CD4-positive, alpha-beta T cell treated with Interferon alpha-2 for 1 hour (primary cell): ENCODE measurements at regions not wholly inside any gene's neighbourhood (a gene's known extent, or its start where the extent isn't known, plus 50 kb on each side); places are given as distances from the start of the nearest gene placed in this dataset.

Source experiments
- DNase-seq, 2 donors: peaks; one replicate each; pipeline ENCODE4 v3.0.0-alpha.2; 2020 to 2022

DNA sequence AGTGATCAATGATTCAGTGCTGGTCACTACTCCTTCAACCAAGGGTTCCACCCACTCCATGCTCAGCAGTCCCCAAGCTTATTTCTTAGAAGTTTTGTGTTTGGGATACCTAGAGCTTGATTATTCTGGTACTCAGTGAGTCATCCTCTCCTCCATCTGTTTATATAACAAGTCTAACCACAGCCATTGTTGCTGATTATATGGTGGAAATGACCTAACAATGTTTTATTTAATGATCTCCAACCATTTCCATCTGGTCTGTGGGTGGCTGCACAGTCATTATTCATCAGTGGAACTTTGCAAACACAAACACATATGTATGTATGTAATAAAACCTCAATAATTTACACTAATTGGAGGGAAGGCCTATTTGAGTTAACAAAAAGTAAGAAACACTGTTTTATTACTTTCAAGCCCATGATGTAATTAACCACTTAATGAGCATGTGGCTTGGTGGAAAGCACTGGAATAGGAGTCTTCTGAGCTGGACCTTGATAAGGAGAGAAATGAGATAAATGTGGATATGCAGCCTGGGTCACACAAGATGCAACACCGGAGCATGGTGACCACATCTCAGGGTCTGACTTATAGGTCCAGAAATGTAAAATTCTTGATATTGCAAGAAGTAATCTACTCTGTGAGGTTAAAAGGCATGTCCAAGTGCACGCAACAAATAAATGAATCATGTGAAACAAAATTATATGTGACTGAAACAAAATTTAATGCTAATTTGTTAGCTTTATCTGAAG lies 99.0 kb upstream of the WLS start:
- no peak for DNase-seq

DNA sequence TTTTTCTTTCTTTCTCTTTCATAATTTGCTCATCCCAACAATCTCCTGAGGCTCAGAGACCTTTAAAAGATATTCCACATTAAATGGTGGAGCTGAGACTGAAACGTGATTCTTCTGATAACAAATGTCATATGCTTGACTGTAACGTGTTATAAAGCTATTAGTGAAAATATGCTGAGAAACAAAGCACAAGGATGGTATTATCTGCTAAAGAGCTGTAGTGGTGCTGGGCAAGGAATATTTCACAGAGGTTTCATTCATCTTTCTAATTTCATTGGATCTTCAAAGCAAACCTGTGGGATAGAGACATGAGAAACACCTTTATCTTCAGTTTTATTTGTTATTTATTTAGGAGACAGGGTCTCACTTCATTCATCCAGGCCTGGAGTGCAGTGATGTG lies 98.1 kb upstream of the WLS start:
- no peak for DNase-seq

DNA sequence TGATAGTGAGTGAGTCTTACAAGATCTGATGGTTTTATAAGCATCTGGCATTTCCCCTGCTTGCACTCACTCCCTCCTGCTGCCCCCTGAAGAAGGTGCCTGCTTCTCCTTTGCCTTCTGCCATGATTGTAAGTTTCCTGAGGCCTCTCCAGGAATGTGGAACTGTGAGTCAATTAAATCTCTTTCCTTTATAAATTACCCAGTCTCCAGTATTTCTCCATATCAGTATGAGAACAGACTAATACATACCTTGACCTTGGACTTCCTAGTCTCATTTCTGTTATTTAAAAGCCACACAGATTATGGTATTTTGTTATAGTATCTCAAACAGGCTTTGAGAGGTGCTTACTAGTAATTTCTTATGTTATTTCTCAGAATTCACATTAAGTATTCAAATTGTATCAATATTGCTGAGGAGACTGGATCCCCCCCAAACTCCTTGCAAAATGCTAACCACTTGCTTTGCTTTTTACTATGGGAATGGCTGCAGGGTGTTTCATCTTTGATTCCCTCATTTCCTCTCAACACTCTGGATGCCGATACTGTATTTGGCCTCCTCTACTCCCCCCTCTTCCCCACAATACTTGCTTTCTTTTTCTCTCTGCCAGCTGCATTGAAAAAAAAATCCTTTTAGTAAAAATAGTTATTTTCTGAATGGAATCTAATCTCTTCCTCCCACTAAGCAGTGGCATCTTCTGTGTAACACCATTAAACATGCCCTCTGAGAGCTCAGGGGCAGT lies 96.9 kb upstream of the WLS start:
- DNase-seq, result no peak

DNA sequence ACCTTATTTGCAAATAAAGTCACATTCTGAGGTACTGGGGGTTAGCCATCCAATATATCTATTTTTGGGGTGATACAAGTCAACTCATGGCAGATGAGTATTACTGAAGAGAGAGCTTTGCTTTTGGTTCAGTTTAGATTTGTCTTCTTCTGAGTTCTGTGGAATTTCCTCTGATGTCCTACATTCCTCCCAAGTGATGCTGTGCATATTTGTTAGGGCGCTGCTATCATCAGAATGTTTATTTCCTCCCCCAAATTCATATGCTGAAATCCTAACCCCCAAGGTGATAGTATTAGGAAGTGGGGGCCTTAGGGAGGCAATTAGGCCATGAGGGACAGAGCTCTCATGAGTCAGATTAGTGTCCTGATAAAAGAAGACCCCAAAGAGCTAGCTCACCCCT lies 96.2 kb upstream of the WLS start:
- DNase-seq, result no peak

DNA sequence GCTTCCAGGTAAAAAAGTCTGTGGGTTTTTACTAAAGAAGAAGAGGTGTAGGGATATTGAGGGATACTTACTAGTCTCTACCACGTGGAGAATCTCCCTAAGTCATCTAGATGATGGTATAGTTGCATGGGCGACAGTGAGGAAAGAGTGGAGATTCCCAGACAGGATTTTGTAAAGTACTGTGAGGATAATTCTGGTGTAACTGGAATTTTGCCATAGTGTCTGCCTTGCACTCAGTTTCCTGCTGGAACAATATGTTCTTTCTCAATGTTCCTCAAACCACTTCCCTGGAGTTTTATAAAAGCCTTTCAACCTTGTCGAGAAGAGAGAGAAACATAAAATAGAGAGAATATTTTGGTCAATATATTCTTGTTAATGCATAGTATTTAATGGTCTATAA lies 95.1 kb upstream of the WLS start:
- DNase-seq, result no peak

DNA sequence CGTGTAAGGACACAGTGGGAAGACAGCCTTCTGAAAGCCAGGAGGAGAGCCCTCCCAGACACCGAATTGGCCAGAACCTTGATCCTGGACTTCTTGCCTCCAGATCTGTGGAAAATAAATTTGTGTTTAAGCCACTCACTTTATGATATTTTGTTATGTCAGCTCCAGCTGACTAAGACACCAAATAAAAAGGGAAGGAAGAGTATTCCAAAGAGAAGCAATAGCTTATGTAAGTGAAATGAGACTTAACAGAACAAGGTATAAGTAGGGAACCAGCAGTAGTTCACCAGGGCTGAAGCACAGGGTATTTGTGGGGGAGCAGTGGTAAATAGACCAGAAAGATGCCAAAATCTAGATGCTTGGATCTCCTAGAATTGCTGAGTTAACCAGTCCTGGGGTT lies 94.2 kb upstream of the WLS start:
- DNase-seq, result no peak

DNA sequence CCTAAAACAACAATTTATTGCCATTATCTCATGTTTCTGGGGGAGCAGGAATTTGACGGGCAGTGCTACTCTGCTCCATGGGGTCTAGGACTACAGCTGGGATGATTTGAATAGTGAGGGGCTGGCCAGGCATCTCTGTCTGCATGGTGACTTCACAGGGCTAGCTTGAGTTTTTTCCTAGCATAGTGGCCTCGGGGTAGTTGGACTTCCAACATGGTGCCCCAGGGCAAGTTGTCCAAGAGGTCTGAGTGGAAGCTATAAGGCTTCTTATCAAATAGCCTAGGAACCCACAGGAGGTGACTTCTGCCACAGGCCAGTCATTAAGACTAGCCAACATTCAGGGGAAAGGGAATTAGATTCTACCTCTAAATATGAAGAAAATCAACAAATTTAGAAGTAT lies 92.0 kb upstream of the WLS start:
- DNase-seq, result no peak

DNA sequence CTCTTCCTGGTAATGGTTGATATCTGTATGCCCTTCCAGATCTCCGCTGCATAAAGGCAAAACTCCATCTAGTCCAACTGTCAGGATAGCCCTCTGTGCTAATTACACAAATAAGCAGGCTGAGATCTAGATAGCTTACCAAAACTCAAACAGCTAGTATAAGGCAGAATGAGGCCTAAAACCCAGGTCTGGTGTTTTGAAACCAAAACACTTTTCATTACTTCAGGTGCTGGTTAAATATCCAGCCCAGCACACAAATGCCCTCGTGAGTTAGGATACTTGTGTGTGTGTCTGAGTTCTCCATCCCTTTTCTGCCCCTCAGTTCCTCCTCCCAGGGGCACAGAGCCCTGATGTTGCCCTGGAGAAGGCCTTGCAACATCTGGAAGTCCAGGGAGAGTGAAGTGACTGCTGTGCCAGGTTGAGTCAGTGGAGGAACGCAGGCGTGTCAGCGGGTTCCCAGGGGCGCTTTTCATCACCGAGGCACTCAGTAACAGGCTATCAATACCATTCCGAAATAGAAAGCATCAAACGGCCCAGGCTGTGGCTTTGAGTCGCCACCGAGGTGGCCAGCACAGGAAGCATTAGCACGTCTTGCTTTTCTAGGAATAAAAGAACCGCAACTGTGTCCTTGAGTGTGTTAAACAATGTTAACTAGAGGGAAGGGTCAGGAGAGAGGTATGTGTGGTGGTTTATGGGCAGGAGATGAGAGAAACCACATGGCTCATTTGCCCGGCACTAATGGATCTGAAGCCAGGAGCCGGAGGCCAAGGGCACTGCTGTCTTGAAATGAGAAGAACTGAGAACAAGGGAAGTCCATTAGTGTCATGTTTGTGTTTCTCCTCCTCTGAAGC lies 90.7 kb upstream of the WLS start:
- no peak for DNase-seq

DNA sequence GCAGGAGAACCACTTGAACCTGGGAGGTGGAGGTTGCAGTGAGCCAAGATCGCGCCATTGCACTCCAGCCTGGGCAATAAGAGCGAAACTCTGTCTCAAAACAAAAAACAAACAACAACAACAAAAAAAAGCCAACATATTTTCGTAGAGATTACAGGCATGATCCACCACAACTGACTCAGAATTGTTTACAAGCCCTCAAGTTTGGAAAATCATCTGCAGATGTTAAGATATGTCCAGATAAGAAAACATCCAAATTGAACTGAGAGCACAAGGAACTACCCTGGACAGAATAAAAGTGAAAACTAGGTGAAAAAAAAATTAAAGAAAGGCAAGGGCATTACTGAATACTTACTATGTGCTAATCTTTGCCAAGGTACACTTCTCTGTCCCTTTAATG lies 89.8 kb upstream of the WLS start:
- DNase-seq, result no peak

DNA sequence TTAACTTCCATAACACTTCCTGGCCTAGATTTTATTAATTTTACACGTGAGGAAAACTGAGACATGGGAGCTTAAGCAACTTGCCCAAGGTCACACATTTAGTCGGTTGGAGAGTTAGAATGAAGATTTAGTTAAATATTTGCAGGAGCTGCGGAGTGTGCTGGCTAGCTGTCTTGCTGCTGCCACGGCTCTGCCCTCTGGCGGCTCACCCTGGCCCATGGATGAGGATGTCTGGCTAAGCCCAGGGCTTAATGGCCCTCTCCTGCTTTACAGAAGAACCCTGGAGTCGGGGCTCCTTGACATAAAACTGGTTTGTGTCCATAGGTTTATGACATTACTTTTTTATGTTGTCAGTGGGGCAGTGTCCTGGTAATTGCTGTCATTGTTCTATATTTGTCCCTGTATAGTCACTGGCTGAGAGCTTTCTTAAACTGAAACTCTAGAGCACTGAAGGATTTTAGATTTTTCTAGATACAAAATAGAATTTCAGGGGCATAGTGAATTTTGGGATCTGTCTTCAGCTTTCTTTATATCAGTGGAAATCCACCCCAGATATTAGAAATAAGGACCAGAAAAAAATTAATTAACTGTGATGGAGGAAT lies 88.9 kb upstream of the WLS start:
- DNase-seq, result no peak

DNA sequence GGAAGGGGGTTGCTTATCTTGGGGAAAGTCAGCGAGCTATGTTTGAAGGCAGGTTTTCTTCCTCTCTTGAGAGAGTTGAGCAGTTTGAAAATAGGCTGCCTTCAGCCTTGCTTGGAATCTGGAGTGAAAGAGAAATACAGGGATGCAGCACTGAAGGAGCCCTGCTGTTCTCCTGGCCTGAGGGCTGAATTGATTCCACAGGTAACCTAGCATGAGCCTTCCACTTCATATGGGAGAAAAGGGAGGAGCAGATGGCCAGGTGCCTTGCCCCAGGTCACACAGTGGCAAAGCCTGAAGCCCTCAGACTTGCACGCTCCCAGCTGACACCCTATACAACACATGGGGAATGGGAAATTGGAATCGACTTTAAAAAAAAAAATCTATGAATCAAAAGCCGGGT lies 88.0 kb upstream of the WLS start:
- DNase-seq, result no peak

DNA sequence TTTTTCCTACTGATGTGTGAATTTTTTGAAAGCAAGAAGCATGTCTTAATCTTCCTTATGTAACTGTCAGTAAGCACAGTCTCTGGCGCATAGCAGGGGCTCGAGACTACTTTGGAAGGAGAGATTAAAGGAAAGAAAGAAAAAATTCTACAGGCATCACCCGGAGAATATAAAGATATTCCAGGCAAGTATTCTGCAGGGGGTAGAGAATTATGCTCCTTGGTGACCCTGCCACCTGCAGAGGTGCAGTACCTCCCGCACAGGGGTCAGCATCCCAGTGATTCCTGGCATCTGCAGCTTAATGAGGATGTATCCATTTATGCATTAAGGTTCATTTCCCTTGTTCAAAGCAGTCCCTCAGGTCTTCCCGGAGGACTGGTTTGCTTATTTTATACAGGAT lies 87.6 kb upstream of the WLS start:
- DNase-seq, result no peak

DNA sequence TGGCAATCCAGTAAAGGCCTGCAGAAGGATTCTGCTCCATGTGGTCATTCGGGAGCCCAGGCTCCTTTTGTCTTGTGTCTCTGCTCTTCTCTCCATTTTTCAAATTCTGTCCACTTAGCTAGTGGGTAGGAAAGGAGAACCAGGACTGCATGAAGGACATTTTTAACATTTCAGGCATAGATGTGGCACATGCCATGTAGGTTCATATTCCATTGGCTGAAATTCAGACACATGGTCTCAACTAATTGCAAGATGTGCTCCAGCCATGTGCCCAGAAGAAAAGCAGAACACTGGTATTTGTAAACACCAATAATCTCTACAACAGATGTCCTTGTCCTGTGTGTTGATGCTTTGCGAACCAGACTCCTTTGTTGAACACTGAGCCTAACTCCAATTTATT lies 85.2 kb upstream of the WLS start:
- no peak for DNase-seq

DNA sequence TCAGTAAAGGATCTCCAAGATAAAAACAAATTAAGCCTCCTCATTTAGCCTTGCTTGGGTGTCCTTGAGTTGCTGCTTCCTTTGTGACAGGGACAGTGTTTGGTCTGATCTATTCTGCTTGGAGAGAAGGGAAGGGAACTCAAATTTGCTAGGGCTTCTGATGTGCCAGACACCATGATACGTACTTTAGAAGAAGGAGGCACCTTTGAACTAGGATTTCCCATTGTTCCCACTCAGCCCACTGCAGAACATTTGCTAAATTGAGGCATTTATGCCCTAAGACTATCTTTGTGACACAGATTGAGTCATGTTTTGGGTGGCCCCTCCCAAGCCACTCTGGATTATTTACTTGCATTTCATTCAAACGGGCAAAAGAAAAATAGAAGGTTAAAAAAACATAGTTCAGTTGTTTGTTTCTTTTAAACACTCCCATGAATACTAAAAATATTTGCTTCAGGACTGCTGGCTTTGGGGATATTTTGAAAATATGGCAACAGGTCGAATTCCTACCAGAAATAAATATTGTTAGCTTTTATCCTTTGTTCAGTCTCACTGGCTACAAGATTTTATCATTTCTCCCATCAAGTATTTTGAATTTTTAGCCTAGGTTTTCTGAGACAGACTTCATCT lies 81.9 kb upstream of the WLS start:
- DNase-seq, result no peak

DNA sequence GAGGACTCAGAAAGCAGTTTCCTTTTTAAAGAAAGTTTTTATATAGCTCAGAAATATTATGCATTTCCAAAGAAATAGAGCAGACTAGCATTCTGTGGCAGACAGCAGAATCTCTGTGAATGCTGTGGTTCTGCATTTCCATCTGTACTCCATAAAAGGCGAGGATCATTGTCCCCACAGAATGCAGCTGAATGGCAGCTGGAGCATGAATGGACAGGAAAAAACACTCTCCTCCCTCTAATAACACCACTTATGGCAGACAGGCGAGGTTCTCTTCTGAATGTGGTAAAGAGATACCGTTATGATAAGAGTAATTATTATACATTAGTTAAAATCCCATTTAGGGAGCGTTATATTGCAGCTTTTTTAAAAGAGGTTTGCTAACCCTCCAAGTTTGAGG lies 81.4 kb upstream of the WLS start:
- DNase-seq, result no peak

DNA sequence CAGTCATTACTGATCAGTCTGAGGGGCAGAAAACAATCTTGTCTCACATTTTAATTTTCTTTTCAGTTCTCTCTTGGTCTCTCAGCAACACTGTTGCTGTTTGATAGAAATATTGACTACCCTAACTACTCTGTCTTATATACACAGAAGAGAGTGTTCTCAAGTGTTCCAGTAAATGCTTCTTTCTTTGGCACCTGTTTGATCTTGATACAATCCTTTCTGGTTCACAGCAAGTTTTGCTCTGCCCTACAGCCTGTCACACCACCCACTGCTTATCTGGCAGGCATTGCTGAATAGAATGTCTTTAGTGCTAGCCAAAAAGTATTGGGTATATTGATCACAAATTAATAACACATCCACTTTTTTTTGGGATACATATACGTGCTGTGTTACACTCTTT lies 75.7 kb upstream of the WLS start:
- DNase-seq, result no peak

DNA sequence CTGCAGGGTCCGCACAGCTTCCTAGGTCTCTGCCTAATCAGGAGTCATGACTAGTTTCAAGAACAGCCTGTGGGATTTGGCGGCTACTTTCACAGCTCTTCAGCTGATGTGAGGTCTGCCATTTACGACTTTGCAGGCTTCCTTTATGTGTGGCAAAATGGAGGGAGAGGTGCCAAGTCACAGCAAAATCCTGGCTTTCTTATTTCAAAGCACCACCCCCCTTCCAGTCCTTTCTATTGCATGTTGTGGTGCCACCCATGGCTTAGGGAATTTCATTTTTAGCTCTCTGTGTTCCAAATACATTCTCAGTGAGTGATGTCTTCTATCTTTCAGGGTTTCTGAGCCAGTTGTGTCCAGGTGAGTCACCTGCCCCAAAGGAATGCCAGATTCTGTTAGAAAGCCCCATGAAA lies 75.1 kb upstream of the WLS start:
- no peak for DNase-seq

DNA sequence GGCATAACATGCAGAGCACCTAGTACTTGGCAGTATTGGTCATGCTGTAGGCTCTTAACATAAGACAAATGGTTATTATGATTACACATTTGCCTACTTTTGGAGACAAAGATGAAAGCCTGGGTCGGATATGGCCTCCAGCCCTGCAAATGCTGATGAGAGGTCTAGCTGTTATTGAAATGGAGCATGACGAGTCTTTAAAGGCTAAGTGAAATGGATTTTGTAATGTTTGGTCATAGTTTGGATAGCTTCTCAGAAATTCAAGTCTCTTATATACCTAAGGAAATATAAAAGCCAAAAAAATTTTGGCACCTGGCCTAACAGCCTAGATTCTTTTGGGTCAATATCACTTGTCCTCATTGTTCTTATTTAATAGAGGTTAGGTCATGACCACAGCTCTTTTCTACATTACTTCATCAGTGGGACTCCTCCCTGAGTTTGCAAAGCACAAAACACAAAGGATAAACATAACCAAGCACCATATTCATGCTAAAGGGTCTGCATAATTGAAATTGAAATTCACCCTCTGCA lies 69.2 kb upstream of the WLS start:
- DNase-seq, result no peak

DNA sequence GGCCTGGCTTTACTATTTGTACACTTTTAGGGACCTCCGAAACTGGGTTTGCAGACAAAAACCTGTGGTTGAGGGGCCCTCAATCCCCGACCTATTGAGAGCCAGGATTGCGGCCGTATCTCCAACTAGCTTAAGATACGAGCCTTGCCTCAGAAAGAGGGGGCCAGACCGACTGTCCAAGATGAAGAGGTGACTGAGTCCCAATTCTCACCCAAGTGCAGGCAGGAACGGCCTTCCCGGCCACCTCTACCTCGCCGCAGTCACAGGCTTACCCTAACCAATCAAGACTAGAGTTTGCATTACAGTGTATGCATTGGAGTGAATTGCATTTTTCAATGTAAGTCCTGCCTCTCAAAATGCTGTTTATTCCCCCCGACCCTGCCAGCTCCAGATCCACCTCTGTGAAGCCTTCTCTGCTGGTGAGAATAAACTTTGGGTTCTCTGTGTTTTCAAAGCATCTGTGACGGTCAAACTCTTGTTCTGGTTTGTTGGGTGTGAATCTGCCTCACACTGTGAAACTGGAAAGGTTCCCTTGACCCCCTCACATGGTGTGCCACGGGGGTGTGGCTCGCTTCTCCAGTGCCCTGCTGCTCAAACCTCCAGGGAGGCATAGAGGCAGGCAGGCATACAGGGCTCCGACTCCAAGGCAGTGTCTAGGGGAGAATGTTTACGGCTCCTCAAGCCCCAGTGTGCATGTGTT lies 62.2 kb upstream of the WLS start:
- no peak for DNase-seq

DNA sequence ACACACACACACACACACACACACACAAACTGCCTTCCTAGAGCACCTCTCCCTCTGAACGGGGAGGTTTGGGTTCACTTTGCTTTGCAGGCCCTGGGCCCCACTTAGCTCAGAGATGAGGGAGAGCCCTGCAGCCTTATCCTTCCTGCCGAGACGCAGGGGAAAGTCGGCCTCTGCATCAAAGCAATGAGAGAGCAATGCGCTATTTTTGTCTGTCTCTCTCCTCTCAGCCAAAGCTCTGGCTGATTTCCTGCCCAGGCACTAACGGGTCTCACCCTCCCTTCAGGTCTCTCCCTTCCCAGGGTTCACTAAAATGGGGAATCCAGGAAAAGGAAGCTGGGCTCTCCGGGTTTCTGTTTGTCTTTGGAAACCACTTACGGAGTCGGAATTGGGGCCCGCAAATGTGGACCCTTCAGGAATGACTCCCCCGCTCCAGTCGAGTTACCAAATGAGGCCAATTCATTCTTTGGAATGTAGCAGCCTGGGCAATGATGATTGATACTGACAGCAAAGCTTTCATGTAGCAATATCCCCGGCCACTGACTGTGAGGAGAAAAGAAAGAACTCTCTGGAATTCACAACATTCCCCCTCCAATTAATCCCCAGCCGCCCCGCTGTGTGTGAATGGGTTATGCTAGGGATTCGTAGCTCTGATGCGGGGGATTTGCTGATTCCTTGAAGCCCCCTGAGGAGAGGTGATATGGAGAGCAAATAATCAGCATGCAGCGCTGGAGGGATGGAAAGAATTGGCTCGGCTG lies 61.5 kb upstream of the WLS start:
- no peak for DNase-seq

DNA sequence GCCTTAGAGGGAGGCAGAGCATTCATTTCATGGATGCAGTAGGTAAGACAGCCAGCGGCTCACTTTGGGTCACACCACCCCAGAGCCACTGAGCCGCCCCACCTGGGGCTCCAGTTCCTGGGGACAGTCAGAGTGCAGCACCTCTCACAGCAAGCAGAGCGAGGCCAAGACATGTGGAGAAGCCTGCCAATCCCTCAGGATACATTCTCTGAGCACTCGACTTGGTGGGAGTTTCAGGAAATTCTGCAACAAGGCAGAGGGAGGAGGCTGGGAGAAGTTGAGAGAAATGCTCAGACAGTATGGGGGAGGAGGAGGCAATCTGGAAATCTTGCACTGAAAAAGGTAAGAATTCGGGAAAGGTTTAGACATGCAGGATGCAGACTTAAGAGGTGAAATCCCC lies 60.8 kb upstream of the WLS start:
- no peak for DNase-seq
